HG03159 (cell line): ENCODE measurements at regions not wholly inside any gene's neighbourhood (a gene's known extent, or its start where the extent isn't known, plus 50 kb on each side); places are given as distances from the start of the nearest gene placed in this dataset.
"Not testable (repeated sequence)": the region's sequence is repeated elsewhere in the genome, so short reads cannot be mapped to it uniquely, and the experiment has no call there.

Experiments
- ATAC-seq: cut with Tn5 transposase; IDR thresholded peaks from one replicate; pipeline ENCODE4 v1.9.1; 2021; ENCODE audit warnings: mild to moderate bottlenecking, moderate library complexity; ENCODE audit not compliant: unreplicated experiment

DNA sequence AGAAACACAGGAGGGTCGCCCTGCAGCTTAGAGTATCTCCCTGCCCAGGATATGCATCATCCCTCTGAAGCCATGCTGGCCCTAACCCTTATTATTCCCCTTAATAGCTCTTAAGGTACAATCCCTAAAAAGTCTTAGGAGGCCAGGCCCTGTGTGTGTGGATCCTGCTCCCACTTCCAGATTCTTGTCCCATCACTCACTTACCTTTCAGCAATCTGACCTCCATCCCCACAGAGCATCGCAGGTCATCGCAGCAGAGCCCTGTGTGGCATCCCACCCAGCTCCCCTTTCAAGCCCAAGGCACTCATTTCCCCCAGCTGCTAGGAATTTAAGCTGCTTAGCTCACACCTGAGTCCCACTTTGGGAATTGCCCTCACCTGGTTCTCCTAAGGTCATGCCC, 223.8 kb upstream of the SMLR1 start:
- no peak for ATAC-seq

DNA sequence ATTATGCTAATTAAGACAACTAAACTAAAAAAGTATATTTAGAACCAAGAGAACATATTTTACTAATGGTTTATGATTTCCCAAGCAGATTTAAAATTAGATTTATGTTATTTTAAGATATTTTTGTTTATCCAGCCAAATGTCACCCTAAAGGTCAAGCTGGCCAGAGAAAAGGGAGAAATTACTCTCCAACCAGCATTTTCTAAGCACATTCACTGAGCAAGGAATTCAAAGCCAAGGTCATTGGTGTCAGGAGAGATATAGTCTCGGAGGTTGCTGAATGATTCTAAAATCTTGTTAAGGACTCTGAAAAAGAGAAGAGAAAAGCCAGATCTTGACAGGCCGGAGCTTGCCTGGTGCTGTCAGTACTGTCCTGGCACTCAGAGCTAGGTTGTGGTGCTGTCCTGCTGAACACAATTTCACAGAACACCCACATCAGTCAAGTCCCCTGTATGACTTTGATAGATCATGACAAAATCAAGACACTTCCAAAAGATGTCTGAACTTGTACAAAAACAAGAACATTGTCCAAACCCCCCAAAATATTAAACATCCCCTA, 222.3 kb upstream of the SMLR1 start:
- no peak for ATAC-seq

DNA sequence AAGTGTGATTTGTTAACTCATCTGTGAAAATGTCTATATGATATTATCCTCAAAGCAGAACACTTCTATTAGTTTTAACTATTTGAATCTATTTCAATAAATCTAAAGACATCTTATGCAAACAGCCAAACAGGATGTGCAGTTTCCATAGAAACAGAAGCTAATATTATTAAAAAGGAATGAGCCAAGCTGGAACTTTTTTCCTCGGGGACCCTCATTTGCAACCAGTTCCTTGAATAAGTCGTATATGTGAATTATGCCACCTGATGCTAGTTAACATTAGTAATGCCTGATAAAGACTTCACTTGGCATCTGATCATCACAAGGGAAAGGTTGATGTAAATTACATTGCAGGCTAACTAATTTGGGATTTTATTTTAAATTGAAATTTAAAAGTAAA, 216.9 kb upstream of the SMLR1 start:
- no peak for ATAC-seq

DNA sequence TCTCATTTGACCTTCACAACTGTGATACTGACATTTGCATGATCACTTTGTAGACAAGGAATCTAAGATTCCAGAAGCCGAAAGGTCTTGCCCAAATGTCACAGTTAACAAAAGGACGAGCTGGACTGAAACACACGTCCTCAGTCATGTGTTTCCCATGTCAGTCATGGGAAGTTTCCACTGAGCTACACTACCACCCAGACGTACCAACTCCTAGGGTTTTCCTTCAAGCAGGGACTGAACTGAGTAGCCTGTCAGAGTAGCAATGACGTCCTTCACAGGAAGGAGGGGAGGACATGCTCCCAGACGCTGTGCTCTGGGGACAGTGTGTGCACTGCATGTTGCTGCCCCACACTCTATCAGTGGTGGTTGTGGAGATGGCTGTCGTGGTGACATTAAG, 215.8 kb upstream of the SMLR1 start:
- ATAC-seq: no peak

DNA sequence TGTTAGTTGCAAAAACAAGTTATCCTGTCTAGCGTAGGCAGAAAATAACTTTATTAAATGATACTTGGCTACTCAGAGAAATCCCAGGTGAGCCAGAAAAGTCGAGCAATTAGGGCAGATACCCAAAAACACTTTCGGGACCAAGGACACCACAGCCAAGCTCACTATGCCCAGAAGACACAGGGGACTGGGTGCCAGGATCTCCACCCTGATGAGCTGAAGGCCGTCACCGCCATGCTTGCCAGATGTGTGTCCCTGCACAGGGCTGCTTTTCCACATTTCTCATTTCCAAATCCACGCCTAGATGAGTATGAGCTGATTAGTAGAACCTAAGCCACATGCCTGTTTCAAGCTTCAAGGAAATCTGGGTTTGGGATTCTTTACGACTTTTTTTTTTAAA, 214.0 kb upstream of the SMLR1 start:
- ATAC-seq: no peak

GRCh38 chr6:130615816-130616215, 211.4 kb upstream of the SMLR1 start:
- no peak for ATAC-seq

DNA sequence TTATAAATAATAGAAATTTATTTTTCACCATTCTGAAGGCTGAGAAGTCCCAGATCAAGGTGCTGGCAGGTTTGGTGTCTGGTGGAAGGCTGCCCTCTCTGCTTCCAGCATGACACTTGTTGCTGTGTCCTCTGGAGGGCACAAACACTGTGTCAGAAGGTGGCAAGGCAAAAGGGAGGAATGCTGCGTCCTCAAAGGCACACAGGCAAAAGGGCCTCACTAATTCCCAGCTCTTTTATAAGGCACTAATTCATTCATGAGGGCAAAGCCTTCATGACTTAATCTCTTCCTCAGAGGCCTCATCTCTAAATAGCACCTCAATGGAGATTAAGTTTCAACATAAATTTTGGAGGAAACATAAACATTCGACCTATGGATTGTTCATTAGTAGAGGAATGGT, 209.5 kb upstream of the SMLR1 start:
- ATAC-seq: no peak

GRCh38 chr6:130618806-130619205, 208.4 kb upstream of the SMLR1 start:
- ATAC-seq: not testable (repeated sequence)

- no peak for ATAC-seq
These were observed 206.8 kb upstream of the SMLR1 start for GRCh38 chr6:130620338-130620781.

- ATAC-seq: no peak
These were observed 205.1 kb upstream of the SMLR1 start for GRCh38 chr6:130622142-130622541.

GRCh38 chr6:130624046-130624445, 203.2 kb upstream of the SMLR1 start:
- no peak for ATAC-seq

DNA sequence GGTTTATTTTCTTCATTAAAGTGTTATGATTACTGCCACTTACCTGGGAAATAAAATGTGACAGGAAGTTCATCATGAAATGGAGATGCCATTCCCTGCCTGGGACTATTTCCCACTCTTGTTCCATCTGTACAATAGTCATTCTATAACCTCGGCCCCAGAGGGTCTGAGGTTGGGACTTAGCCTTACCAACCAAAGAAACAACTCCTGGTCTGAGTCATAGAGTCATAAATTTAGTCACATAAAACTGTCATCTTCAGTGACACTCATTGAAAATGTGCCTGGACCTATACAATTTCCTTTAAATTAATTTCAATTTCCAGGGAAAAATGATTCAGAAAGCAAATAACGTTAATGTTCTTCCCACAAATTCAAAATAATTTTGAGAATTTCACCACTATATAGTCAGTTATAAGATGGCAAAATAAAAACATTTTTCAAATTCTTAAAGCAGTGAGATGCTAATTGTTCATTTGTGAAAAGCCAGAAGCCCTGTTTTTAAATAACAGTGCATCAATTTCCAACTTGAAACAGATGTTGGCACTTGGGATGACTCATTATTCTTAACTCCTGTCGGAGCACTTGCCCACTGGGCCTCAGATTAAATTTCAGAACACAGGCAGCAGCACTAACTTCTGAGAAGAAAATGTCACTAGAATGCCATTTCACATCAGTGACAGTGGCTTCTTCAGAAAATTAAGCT, 201.2 kb upstream of the SMLR1 start:
- ATAC-seq: peak; percentile 86

DNA sequence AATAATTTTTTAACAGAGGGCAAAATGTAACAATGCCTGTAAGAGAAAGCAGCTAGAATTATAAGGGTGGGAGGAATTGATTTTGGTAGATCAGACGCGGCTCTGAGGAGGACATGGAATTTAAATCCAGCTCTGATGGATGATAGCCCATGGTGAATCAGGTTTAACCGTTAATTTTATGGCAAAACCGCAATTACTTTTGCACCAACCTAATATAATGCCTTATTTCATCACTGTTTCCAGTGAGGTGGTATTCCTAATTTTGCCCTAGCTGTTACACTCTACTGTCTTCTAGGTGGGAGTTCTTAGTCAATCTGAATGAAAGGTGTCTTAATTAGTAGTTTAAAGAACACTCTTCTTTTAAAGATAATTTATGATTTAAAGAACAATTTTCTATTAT, 198.3 kb upstream of the SMLR1 start:
- ATAC-seq: no peak

- no peak for ATAC-seq
These were observed 197.6 kb upstream of the SMLR1 start for GRCh38 chr6:130629640-130630039.

DNA sequence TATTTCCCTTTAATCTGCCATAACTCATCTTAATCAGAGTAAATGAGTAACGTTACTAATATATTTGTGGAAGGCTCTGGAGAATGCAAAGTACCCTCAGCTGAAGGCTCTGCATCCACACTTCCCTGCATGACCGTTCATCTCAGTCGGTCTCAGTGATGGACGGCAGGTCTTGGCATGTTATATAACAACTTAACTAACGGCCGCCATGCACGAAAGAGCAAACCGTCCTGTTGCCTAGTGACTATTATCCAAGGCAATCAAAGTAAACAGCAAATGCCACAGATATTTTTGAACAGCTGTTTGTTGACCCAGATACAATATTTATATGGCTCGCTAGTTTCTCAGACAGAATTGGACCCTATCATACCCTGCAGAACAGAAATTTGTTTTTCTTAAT, 194.9 kb upstream of the SMLR1 start:
- no peak for ATAC-seq

DNA sequence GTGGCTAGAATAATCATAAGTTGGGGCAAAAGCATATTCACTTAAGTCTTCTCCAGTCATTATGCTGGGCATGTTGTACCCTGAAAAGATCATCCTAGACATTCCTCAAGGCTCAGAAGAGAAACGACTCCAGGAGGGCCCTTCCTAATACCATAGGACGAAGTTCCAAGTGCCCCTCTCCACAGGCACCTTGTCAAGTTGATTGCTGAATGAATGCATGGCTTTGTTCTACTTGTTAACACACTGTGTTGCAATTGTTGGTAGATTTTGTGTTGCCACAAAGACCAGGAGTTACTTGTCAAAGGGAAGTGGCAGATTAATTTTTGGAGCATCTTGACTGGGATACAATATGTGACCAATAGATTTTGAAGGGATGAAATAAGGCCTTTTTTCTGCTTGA, 194.3 kb upstream of the SMLR1 start:
- no peak for ATAC-seq

- no peak for ATAC-seq
These were observed 183.8 kb upstream of the SMLR1 start for GRCh38 chr6:130643361-130643760.

DNA sequence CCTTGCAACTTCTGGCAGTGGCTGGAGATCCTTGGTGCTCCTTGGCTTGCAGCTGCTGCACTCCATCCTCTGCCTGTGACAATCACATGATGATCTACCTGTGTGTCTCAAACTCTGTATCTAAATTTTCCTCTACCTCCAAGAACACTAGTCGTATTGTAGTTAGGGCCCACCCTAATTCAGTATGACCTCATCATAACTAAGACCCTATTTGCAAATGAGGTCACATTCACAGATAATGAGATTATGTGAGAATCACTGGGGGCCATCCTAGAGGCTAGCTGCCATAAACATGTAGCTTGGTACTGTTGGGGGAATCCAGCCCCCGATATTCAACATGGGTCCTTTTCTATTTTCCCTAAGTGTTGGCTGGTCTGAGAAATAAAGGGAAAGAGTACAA, 183.0 kb upstream of the SMLR1 start:
- ATAC-seq: no peak

DNA sequence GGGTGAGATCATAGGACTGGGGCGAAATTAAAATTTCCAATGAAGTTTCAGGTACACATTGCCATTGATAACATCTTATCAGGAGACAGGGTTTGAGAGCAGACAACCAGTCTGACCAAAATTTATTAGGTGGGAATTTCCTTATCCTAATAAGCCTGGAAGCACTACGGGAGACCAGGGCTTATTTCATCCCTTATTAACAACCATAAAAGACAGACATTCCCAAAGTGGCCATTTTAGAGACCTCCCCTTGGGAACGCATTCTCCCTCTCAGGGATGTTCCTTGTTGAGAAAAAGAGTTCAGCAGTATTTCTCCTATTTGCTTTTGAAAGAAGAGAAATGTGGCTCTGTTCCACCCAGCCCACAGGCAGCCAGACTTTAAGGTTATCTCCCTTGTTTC, 182.4 kb upstream of the SMLR1 start:
- ATAC-seq: not testable (repeated sequence)

GRCh38 chr6:130647246-130647645, 180.0 kb upstream of the SMLR1 start:
- no peak for ATAC-seq

DNA sequence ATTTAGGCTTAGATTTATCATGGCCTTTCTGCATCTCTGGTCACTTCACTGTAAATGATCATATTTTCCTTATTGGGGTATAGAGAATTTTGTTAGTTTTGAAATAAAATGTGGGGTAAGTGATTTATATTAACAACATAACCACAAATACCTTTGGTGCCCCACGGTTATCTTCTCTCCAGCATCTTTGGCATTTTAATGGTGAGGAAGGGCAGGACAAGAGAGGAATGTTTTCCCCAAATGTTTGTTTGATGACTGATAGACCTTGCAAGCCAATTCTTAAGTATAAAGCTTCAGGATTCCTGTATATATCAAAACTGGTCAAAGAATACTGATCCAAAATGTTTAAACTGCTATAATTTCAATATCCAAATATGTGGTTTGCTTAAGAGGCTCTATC, 171.6 kb upstream of the SMLR1 start:
- ATAC-seq: no peak

- ATAC-seq: no peak
These were observed 166.1 kb upstream of the SMLR1 start for GRCh38 chr6:130661077-130661476.

GRCh38 chr6:130666786-130667185, 160.4 kb upstream of the SMLR1 start:
- ATAC-seq: no peak
